GM12875 (cell line): ENCODE measurements at regions not wholly inside any gene's neighbourhood (a gene's known extent, or its start where the extent isn't known, plus 50 kb on each side); places are given as distances from the start of the nearest gene placed in this dataset.
"Not testable (repeated sequence)": the region's sequence is repeated elsewhere in the genome, so short reads cannot be mapped to it uniquely, and the experiment has no call there.

Source experiments
- H3K4me3 ChIP-seq: one replicate; pipeline ENCODE4 v1.5.1; 2011; ENCODE audit warnings: low read depth, low read length, control low read depth
- CTCF ChIP-seq: IDR thresholded peaks from 2 replicates; pipeline ENCODE4 v1.5.1; 2011; ENCODE audit warnings: low read depth, mild to moderate bottlenecking, control low read depth, inconsistent platforms, low read length, moderate library complexity, borderline replicate concordance; ENCODE audit not compliant: insufficient read depth

- TF ChIP-seq CTCF = no peak
- H3K4me3 ChIP-seq = no peak overlapping the region
Measured at GRCh38 chr4:167966143-167966542, 126.2 kb upstream of the ANXA10 start.

- no peak overlapping the region for H3K4me3 ChIP-seq
- TF ChIP-seq CTCF = no peak
Measured at GRCh38 chr4:167973513-167973912, 118.8 kb upstream of the ANXA10 start.

- TF ChIP-seq CTCF = no peak
- no peak overlapping the region for H3K4me3 ChIP-seq
Measured at GRCh38 chr4:167985565-167985964, 106.8 kb upstream of the ANXA10 start.

DNA sequence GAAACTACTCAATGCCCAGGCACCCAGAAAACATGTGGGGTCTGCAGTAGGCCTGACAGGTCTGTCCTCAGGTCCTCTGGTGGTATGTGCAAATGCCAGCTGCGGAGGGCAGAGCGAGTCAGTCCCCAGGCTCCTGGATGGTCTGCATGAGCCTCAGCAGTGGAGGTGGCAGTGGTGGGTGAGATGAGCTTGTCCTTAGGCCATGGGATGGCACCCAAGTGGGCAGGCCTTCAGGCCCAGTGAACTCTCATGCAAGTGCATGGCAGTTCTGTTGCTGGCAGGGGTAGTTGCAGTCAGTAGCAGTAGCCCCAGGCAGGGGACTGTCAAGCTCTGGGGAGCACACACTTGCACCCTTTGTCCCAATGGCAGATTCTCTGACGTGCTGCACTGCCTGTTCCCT, 106.3 kb upstream of the ANXA10 start:
- H3K4me3 ChIP-seq = no peak overlapping the region
- TF ChIP-seq CTCF = no peak

- no peak for TF ChIP-seq CTCF
Measured at GRCh38 chr4:167987285-167987684, 105.1 kb upstream of the ANXA10 start.

DNA sequence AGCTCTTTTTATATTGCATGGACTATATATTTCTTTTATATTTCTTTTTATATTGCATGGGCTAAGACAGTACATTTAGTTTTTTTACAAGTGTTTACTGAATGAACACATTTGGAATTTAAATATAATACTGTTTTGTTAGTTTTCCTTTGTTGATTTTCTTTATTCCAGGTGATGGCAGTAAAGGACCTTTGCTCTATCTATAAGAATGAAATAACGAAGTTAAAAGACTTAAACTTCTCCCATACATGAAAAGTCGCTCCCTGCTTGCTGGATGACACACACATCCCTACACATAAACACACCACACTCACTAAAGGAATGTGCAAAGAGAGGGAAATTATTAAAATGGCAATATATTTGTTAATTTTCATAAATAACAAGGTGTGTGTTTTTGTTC, 102.5 kb upstream of the ANXA10 start:
- H3K4me3 ChIP-seq = no peak overlapping the region
- TF ChIP-seq CTCF = no peak

More at GRCh38 chr4:167987285-167987684, 105.1 kb upstream of the ANXA10 start:
- H3K4me3 ChIP-seq = no peak overlapping the region

GRCh38 chr4:168008112-168008511, 84.2 kb upstream of the ANXA10 start:
- not testable (repeated sequence) for H3K4me3 ChIP-seq
